ENCODE measurements at regions not wholly inside any gene's neighbourhood (a gene's known extent, or its start where the extent isn't known, plus 50 kb on each side); places are given as distances from the start of the nearest gene placed in this dataset.

DNA sequence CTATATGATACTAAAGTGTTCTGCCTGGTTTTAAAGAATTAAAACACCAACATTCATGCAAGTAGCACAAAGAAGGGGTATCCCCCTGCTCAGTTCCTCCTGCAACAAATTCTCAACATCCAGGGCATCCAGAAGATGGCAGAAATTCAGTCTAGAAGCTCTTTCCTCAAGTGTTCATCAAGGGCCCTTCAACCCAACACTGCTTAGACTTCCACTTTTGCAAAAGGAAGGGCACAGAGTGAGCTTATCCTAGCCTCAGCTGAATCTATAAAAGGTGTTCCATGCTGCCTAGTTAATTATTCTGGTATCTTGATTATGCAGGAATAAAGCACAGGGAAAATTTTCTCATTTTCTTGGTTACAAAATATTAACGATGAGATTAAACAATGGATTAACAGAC, 275.8 kb upstream of the CRIM1 start:
- TF ChIP-seq, protein P1, sequence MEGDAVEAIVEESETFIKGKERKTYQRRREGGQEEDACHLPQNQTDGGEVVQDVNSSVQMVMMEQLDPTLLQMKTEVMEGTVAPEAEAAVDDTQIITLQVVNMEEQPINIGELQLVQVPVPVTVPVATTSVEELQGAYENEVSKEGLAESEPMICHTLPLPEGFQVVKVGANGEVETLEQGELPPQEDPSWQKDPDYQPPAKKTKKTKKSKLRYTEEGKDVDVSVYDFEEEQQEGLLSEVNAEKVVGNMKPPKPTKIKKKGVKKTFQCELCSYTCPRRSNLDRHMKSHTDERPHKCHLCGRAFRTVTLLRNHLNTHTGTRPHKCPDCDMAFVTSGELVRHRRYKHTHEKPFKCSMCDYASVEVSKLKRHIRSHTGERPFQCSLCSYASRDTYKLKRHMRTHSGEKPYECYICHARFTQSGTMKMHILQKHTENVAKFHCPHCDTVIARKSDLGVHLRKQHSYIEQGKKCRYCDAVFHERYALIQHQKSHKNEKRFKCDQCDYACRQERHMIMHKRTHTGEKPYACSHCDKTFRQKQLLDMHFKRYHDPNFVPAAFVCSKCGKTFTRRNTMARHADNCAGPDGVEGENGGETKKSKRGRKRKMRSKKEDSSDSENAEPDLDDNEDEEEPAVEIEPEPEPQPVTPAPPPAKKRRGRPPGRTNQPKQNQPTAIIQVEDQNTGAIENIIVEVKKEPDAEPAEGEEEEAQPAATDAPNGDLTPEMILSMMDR (IDR thresholded peaks at IDR 0.05), result no peak
- TF ChIP-seq POLR2A (IDR thresholded peaks at IDR 0.05), result no peak

Measured in right lobe of liver (tissue), 4 donors.